ENCODE measurements at regions not wholly inside any gene's neighbourhood (a gene's known extent, or its start where the extent isn't known, plus 50 kb on each side); places are given as distances from the start of the nearest gene placed in this dataset.
"Not testable (repeated sequence)": the region's sequence is repeated elsewhere in the genome, so short reads cannot be mapped to it uniquely, and the experiment has no call there.

DNA sequence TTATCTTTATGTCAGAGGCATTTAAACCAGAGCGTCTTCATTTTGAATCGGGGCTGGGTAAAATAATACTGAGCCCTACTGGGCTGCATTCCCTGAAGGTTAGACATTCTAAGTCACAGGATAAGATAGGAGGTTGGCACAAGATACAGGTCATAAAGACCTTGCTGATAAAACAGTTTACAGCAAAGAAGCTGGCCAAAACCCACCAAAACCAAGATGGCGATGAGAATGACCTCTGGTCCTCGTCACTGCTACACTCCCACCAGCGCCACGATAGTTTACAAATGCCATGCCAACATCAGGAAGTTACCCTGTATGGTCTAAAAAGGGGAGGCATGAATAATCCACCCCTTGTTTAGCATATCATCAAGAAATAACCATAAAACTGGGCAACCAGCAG is 110.5 kb upstream of the ZFP64 start:
- TF ChIP-seq POLR2A (IDR thresholded peaks at IDR 0.05); CTCF (IDR thresholded peaks at IDR 0.05 in 8 of 11, conservative IDR thresholded peaks at IDR 0.05 in 3 of 11); POLR2AphosphoS5 (IDR thresholded peaks at IDR 0.05): not testable (repeated sequence)

All from spleen (tissue), 7 donors.